ENCODE measurements at regions not wholly inside any gene's neighbourhood (a gene's known extent, or its start where the extent isn't known, plus 50 kb on each side); places are given as distances from the start of the nearest gene placed in this dataset.
"Not testable (repeated sequence)": the region's sequence is repeated elsewhere in the genome, so short reads cannot be mapped to it uniquely, and the experiment has no call there.

- no peak for DNase-seq (ENCODE audit: low read depth, low spot score)
Observed at GRCh38 chr6:147667082-147667481, 158.6 kb downstream of the SAMD5 start.

- DNase-seq (ENCODE audit: low read depth, low spot score): no peak
Observed at GRCh38 chr6:147674099-147674498, 165.6 kb downstream of the SAMD5 start.

- DNase-seq (ENCODE audit: low read depth, low spot score): no peak
Observed at GRCh38 chr6:147674794-147675193, 166.3 kb downstream of the SAMD5 start.

- DNase-seq (ENCODE audit: low read depth, low spot score): no peak
Observed at GRCh38 chr6:147675281-147675680, 166.8 kb downstream of the SAMD5 start.

GRCh38 chr6:147676495-147677199 is 168.2 kb downstream of the SAMD5 start:
- no peak for DNase-seq (ENCODE audit: low read depth, low spot score)

- DNase-seq (ENCODE audit: low read depth, low spot score): no peak
Observed at GRCh38 chr6:147677647-147678046, 169.2 kb downstream of the SAMD5 start.

GRCh38 chr6:147678253-147678652 is 169.8 kb downstream of the SAMD5 start:
- no peak for DNase-seq (ENCODE audit: low read depth, low spot score)

- no peak for DNase-seq (ENCODE audit: low read depth, low spot score)
Observed at GRCh38 chr6:147684906-147685305, 176.4 kb downstream of the SAMD5 start.

- DNase-seq (ENCODE audit: low read depth, low spot score): no peak
Observed at GRCh38 chr6:147689398-147689797, 180.9 kb downstream of the SAMD5 start.

- no peak for DNase-seq (ENCODE audit: low read depth, low spot score)
Observed at GRCh38 chr6:147691446-147691845, 183.0 kb downstream of the SAMD5 start.

- DNase-seq (ENCODE audit: low read depth, low spot score): no peak
Observed at GRCh38 chr6:147693181-147693580, 184.7 kb downstream of the SAMD5 start.

- DNase-seq (ENCODE audit: low read depth, low spot score): not testable (repeated sequence)
Observed at GRCh38 chr6:147694556-147694955, 186.1 kb downstream of the SAMD5 start.

GRCh38 chr6:147695819-147696218 is 187.3 kb downstream of the SAMD5 start:
- DNase-seq (ENCODE audit: low read depth, low spot score): no peak

GRCh38 chr6:147699140-147699539 is 190.7 kb downstream of the SAMD5 start:
- DNase-seq (ENCODE audit: low read depth, low spot score): no peak

- DNase-seq (ENCODE audit: low read depth, low spot score): peak; percentile 36
Observed at GRCh38 chr6:147699637-147700036, 191.1 kb downstream of the SAMD5 start.

- no peak for DNase-seq (ENCODE audit: low read depth, low spot score)
Observed at GRCh38 chr6:147700436-147701209, 192.1 kb downstream of the SAMD5 start.

- no peak for DNase-seq (ENCODE audit: low read depth, low spot score)
Observed at GRCh38 chr6:147704691-147705090, 196.2 kb downstream of the SAMD5 start.

- DNase-seq (ENCODE audit: low read depth, low spot score): no peak
Observed at GRCh38 chr6:147707524-147707923, 199.0 kb downstream of the SAMD5 start.

GRCh38 chr6:147708170-147708569 is 199.7 kb downstream of the SAMD5 start:
- no peak for DNase-seq (ENCODE audit: low read depth, low spot score)

GRCh38 chr6:147709396-147710272 is 201.1 kb downstream of the SAMD5 start:
- peak; percentile 34 for DNase-seq (ENCODE audit: low read depth, low spot score)

GRCh38 chr6:147710890-147711289 is 202.4 kb downstream of the SAMD5 start:
- no peak for DNase-seq (ENCODE audit: low read depth, low spot score)

- DNase-seq (ENCODE audit: low read depth, low spot score): peak; percentile 58
Observed at GRCh38 chr6:147711476-147711875, 203.0 kb downstream of the SAMD5 start.
